ENCODE measurements at regions not wholly inside any gene's neighbourhood (a gene's known extent, or its start where the extent isn't known, plus 50 kb on each side); places are given as distances from the start of the nearest gene placed in this dataset.

GRCh38 chr3:41030220-41030619 is 169.1 kb upstream of the CTNNB1 start:
- TF ChIP-seq POLR2AphosphoS5 (IDR thresholded peaks at IDR 0.05; ENCODE audit: control insufficient read depth, insufficient read depth, low read depth, low read length) = no peak
- TF ChIP-seq CTCF (IDR thresholded peaks at IDR 0.05 in 2 of 3, conservative IDR thresholded peaks at IDR 0.05 in 1 of 3; ENCODE audit: insufficient read depth in 2 of 3, low read depth in 1 of 3, low read length in 3 of 3) = no peak
- TF ChIP-seq ZNF197 (CRISPR knock-in tag; IDR thresholded peaks at IDR 0.05; ENCODE audit: low read depth) = no peak
- TF ChIP-seq ZC3H11A (IDR thresholded peaks at IDR 0.05; ENCODE audit: low read depth, low read length) = no peak
- TF ChIP-seq TFE3 (CRISPR knock-in tag; IDR thresholded peaks at IDR 0.05) = no peak
- TF ChIP-seq ZNF644 (tag; IDR thresholded peaks at IDR 0.05; ENCODE audit: low read depth) = no peak
- no peak for TF ChIP-seq GTF2E2 (tag; IDR thresholded peaks at IDR 0.05)
- TF ChIP-seq POLR2A (conservative IDR thresholded peaks at IDR 0.05) = no peak
- TF ChIP-seq CBFB (CRISPR knock-in tag; IDR thresholded peaks at IDR 0.05) = no peak
- no peak for TF ChIP-seq BHLHE40 (IDR thresholded peaks at IDR 0.05; ENCODE audit: low read length)
- TF ChIP-seq ZNF212 (CRISPR knock-in tag; IDR thresholded peaks at IDR 0.05) = no peak
- no peak for TF ChIP-seq DACH1 (IDR thresholded peaks at IDR 0.05; ENCODE audit: partially characterized antibody)
